ENCODE measurements at regions not wholly inside any gene's neighbourhood (a gene's known extent, or its start where the extent isn't known, plus 50 kb on each side); places are given as distances from the start of the nearest gene placed in this dataset.

DNA sequence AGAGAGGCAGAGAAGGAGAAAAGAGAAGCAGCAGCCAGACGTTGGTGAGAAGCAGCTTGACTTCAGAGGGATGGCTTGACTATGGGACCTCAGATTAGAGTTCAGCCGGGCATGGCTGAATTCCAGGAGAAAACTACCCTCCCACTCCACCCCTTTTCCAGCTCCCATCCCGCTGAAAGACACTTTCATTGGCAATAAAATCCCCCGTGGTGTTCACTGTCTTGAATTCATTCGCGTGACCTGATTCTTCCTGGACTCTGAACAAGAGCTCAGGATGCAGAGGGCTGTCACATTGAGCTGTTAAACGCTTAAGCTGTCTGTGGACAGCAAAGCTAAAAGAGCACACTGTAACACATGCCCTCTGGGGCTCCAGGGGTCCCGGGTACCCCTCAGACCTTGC lies 1575.3 kb upstream of the AGA start:
- in situ Hi-C loops (cut with HindIII; ENCODE audit: low sequenced_read_pairs) = no loop called here
- TF ChIP-seq, protein P1, sequence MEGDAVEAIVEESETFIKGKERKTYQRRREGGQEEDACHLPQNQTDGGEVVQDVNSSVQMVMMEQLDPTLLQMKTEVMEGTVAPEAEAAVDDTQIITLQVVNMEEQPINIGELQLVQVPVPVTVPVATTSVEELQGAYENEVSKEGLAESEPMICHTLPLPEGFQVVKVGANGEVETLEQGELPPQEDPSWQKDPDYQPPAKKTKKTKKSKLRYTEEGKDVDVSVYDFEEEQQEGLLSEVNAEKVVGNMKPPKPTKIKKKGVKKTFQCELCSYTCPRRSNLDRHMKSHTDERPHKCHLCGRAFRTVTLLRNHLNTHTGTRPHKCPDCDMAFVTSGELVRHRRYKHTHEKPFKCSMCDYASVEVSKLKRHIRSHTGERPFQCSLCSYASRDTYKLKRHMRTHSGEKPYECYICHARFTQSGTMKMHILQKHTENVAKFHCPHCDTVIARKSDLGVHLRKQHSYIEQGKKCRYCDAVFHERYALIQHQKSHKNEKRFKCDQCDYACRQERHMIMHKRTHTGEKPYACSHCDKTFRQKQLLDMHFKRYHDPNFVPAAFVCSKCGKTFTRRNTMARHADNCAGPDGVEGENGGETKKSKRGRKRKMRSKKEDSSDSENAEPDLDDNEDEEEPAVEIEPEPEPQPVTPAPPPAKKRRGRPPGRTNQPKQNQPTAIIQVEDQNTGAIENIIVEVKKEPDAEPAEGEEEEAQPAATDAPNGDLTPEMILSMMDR (IDR thresholded peaks at IDR 0.05; ENCODE audit: low read depth, low read length) = no peak
- no peak overlapping the region for H3K4me3 ChIP-seq (ENCODE audit: low read depth, low read length)
- DNase-seq (ENCODE audit: low read depth, low spot score) = no peak

DNA sequence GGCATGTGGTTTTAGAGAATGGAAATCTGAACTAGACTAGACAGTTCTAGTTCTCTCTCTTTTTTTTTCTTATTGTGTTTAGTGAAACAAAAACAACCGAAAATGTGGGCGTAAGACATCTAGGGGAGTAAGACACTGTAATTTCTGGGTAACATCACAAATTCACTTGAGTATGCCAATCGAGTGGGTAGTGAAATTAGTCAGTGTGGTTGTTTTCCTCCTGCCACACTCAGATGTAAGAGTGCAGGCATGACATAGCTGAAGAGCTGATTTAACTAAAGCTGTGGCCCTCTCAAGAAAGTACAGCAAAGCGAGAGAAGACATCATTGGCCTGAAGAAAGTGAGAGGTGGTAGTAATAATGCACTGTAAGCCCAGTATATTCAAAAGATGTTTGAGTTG lies 1585.3 kb upstream of the AGA start:
- H3K4me3 ChIP-seq (ENCODE audit: low read depth, low read length) = no peak overlapping the region
- TF ChIP-seq, protein P1 (IDR thresholded peaks at IDR 0.05; ENCODE audit: low read depth, low read length) = no peak
- in situ Hi-C loops (cut with HindIII; ENCODE audit: low sequenced_read_pairs) = no loop called here
- DNase-seq (ENCODE audit: low read depth, low spot score) = no peak

DNA sequence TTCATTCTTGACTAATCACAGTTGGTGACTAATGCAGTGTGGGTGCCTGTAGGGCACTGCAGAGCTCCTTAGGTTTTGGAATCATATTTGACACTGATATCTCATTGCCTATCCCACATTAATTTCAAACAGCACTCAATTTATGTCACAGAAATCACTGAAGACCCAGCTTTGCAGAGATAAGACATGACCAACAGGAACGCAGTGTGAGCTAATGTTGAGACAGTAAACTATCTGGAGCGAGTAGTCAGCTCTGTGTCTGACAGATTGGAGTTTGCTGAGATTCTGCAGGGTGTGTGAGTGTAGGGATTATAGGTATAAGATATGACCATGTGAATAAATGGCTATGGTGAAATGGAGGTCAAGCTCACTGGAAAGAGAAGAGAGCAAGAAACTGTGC lies 1586.1 kb upstream of the AGA start:
- no peak overlapping the region for H3K4me3 ChIP-seq (ENCODE audit: low read depth, low read length)
- no peak for DNase-seq (ENCODE audit: low read depth, low spot score)
- in situ Hi-C loops (cut with HindIII; ENCODE audit: low sequenced_read_pairs) = no loop called here
- TF ChIP-seq, protein P1 (IDR thresholded peaks at IDR 0.05; ENCODE audit: low read depth, low read length) = no peak

DNA sequence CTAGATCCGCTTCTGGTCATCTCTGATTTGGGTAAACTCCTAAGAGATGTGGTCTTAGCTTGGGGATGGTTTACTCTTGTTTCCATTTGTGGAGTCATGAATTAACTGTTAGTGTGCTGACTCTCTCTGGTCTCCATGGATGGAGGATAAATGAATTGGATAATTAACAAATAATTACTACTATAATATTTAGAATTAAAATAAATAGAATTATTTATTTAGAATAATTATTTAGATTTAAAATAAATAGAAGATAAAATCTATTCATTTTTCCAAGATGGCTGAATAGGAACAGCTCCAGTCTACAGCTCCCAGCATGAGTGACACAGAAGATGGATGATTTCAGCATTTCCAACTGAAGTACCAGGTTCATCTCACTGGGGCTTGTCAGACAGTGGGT lies 1587.4 kb upstream of the AGA start:
- in situ Hi-C loops (cut with HindIII; ENCODE audit: low sequenced_read_pairs) = no loop called here
- TF ChIP-seq, protein P1 (IDR thresholded peaks at IDR 0.05; ENCODE audit: low read depth, low read length) = no peak
- no peak overlapping the region for H3K4me3 ChIP-seq (ENCODE audit: low read depth, low read length)
- DNase-seq (ENCODE audit: low read depth, low spot score) = no peak

DNA sequence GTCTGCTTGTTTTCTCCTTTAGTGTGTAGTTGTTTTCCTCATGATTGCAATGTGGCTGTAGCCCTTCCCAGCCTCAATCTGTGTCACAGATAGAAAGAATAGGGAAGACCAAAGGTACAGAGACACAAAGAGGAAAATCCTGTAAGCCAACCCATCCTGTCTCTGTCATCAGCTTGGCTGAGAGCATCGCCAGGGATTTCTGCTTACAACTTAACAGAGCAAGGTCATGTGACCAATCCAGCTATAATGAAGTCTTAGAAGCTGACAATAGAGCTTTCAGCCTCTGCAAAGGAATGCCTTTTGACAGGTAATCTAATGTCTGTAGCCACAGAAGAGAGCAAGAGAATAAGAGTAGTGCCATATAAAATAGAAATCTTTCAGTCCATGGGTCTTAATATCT lies 1598.0 kb upstream of the AGA start:
- in situ Hi-C loops (cut with HindIII; ENCODE audit: low sequenced_read_pairs) = no loop called here
- no peak for DNase-seq (ENCODE audit: low read depth, low spot score)
- H3K4me3 ChIP-seq (ENCODE audit: low read depth, low read length) = no peak overlapping the region
- TF ChIP-seq, protein P1 (IDR thresholded peaks at IDR 0.05; ENCODE audit: low read depth, low read length) = no peak

DNA sequence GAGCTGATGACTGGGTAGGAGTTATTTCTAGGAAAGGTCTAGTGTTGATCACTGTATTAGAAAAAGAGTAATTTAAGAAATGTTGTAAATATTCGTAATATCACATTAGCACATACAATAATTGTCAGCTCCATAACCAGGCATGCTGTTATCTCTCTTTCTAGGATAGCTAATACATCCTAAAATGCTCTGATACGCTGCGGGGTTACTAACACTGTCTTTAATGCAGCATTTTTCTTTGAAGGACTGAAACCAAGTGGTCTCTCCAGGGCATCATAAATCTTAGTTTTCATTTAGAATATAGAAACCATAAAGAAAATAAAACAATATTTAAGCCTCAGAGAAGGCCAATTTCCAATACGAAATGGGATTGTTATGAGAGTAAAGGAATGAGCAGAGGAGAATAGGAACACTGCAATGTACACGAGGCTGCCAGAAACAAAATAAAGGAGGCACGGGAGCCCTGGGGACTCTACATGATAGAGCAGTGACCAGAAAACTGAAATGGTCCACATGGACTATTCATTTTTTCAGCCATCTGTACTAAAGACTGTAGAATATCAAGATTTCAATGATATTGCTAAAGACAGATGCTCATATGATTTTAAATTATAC lies 1606.7 kb upstream of the AGA start:
- in situ Hi-C loops (cut with HindIII; ENCODE audit: low sequenced_read_pairs) = no loop called here
- TF ChIP-seq, protein P1 (IDR thresholded peaks at IDR 0.05; ENCODE audit: low read depth, low read length) = no peak
- no peak for DNase-seq (ENCODE audit: low read depth, low spot score)
- H3K4me3 ChIP-seq (ENCODE audit: low read depth, low read length) = no peak overlapping the region

DNA sequence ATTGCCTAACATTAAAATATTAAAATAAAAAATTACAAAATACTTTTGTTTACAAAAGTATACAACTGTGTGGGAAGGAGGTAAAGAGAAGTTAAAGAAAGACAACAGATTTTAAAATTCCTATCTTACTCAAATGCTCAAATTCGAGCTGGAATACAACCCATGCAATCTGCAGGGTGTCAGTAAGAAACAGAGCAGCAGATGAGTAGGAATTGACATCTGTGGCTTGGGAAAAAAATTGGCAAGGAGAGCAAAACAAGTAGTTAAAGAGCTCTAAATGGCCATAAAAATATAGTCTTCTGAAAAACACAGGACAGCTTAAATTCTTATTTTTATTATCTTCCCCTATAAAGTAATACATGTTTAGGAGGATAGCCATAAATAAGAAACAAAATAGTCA lies 1609.0 kb upstream of the AGA start:
- TF ChIP-seq, protein P1 (IDR thresholded peaks at IDR 0.05; ENCODE audit: low read depth, low read length) = no peak
- in situ Hi-C loops (cut with HindIII; ENCODE audit: low sequenced_read_pairs) = no loop called here
- DNase-seq (ENCODE audit: low read depth, low spot score) = no peak
- no peak overlapping the region for H3K4me3 ChIP-seq (ENCODE audit: low read depth, low read length)

Data from astrocyte of the spinal cord (primary cell).